OCI-LY1 (cell line): ENCODE measurements at regions not wholly inside any gene's neighbourhood (a gene's known extent, or its start where the extent isn't known, plus 50 kb on each side); places are given as distances from the start of the nearest gene placed in this dataset.

ENCODE experiments used
- H2AFZ ChIP-seq: fragments of 200-600 bp; sonication (generic), shearing (Covaris generic); 2 replicates; pipeline ENCODE4 v1.6.0; 2014; ENCODE audit warnings: antibody characterized with exemption, mild to moderate bottlenecking, low read length
- H3F3A ChIP-seq: fragments of 200-600 bp; sonication (generic), shearing (Covaris generic); 2 replicates; pipeline ENCODE4 v1.6.0; 2014; ENCODE audit warnings: mild to moderate bottlenecking, antibody characterized with exemption, low read length, moderate library complexity; ENCODE audit not compliant: insufficient read depth
- H3K27ac ChIP-seq: fragments of 200-600 bp; sonication (generic); 2 replicates; pipeline ENCODE4 v1.5.1; 2014; ENCODE audit warnings: low read length, mixed run types, mild to moderate bottlenecking, low read depth; ENCODE audit not compliant: poor library complexity, severe bottlenecking
- H3K27me3 ChIP-seq: fragments of 200-600 bp; sonication (generic); 2 replicates; pipeline ENCODE4 v1.6.0; 2014; ENCODE audit warnings: antibody characterized with exemption, mild to moderate bottlenecking, low read length, moderate library complexity; ENCODE audit not compliant: insufficient read depth
- H3K36me3 ChIP-seq: fragments of 200-600 bp; sonication (generic); 2 replicates; pipeline ENCODE4 v1.6.1; 2014; ENCODE audit warnings: mild to moderate bottlenecking, antibody characterized with exemption, low read length, moderate library complexity, mixed read lengths; ENCODE audit not compliant: insufficient read depth
- H3K4me1 ChIP-seq: fragments of 200-600 bp; sonication (generic); 2 replicates; pipeline ENCODE4 v1.5.1; 2014; ENCODE audit warnings: mild to moderate bottlenecking, low read length, moderate library complexity; ENCODE audit not compliant: insufficient read depth, severe bottlenecking
- H3K4me2 ChIP-seq: fragments of 200-600 bp; sonication (generic), shearing (Covaris generic); 2 replicates; pipeline ENCODE4 v1.6.1; 2014; ENCODE audit warnings: low read length
- H3K4me3 ChIP-seq: fragments of 200-600 bp; sonication (generic); 2 replicates; pipeline ENCODE4 v1.5.1; 2014; ENCODE audit warnings: low read length, low read depth, mild to moderate bottlenecking, mixed read lengths; ENCODE audit not compliant: poor library complexity, severe bottlenecking
- H3K79me2 ChIP-seq: fragments of 200-600 bp; shearing (Covaris generic); 2 replicates; pipeline ENCODE4 v1.6.1; 2016; ENCODE audit warnings: mixed run types, low read length, mixed read lengths; ENCODE audit not compliant: insufficient read depth
- H3K9ac ChIP-seq: fragments of 200-600 bp; sonication (generic), shearing (Covaris generic); 2 replicates; pipeline ENCODE4 v1.6.1; 2014; ENCODE audit warnings: mild to moderate bottlenecking, low read length, mixed read lengths
- H3K9me2 ChIP-seq: fragments of 200-600 bp; sonication (generic), shearing (Covaris generic); 2 replicates; pipeline ENCODE4 v1.6.1; 2014; ENCODE audit warnings: low read depth, mild to moderate bottlenecking, low read length, mixed read lengths
- H3K9me3 ChIP-seq: fragments of 200-600 bp; shearing (Covaris generic); 2 replicates; pipeline ENCODE4 v1.6.1; 2014; ENCODE audit warnings: low read length, mixed read lengths
- H4K20me1 ChIP-seq: fragments of 200-600 bp; sonication (generic), shearing (Covaris generic); 2 replicates; pipeline ENCODE4 v1.6.0; 2016; ENCODE audit warnings: mild to moderate bottlenecking, low read length; ENCODE audit not compliant: insufficient read depth
- CTCF ChIP-seq: fragments of 200-600 bp; sonication (generic), shearing (Covaris generic); IDR thresholded peaks from 2 replicates; pipeline ENCODE4 v1.5.1; 2017; ENCODE audit warnings: mild to moderate bottlenecking, antibody characterized with exemption, low read length, moderate library complexity, mixed read lengths
- EZH2 ChIP-seq: fragments of 200-600 bp; sonication (generic), shearing (Covaris generic); IDR thresholded peaks from 2 replicates; pipeline ENCODE4 v1.8.0; 2017; ENCODE audit warnings: borderline replicate concordance, mixed run types, mild to moderate bottlenecking, antibody characterized with exemption, low read length, moderate library complexity, mixed read lengths

- Histone ChIP-seq H3K9me2 (no peaks in the 10 kb centered on the region), H3F3A (no peaks in the 10 kb centered on the region), H3K27me3 (no peaks in the 10 kb centered on the region), H3K27ac (no peak overlapping the region), H3K4me2 (no peak overlapping the region), H3K79me2 (no peaks in the 10 kb centered on the region), H3K4me3 (no peak overlapping the region), H4K20me1 (no peaks in the 10 kb centered on the region), H3K4me1 (no peaks in the 10 kb centered on the region), H3K9ac (no peak overlapping the region), H3K9me3 (no peaks in the 10 kb centered on the region), H3K36me3 (no peaks in the 10 kb centered on the region), H2AFZ (no peak overlapping the region)
- TF ChIP-seq EZH2 (no peak), CTCF (no peak)
Observed at GRCh38 chr11:129286813-129287212, 88.8 kb upstream of the BARX2 start.

DNA sequence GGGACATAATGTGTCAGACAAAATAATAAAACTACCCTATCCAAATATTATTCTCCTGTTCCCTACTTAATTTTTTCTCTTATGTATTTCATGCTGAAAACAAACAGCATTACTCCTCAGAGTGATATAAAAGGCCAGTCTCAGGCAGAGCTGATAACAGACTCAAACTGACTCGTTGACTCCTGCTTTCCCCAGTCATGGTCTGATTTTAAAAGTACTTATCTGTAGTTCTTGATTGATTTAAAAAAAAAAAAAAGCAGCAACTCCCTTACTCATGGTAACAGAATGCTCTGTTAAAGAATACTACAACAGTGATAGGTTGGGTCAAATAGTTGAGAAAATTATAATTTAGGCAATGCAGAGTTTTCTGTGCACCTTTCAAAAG lies 90.3 kb upstream of the BARX2 start:
- H3K36me3 ChIP-seq, result no peaks in the 10 kb centered on the region
- no peak overlapping the region for H2AFZ ChIP-seq
- H3K27me3 ChIP-seq, result peaks cover 2% of the 10 kb centered on the region; the same call in 1 of the 2 replicates
- no peaks in the 10 kb centered on the region for H3K9me3 ChIP-seq
- TF ChIP-seq CTCF (no peak), EZH2 (no peak)
- H3K4me3 ChIP-seq, result no peak overlapping the region
- no peaks in the 10 kb centered on the region for H3F3A ChIP-seq
- no peaks in the 10 kb centered on the region for H3K79me2 ChIP-seq
- no peaks in the 10 kb centered on the region for H4K20me1 ChIP-seq
- H3K4me2 ChIP-seq, result no peak overlapping the region
- H3K27ac ChIP-seq, result no peak overlapping the region
- no peak overlapping the region for H3K9ac ChIP-seq
- no peaks in the 10 kb centered on the region for H3K4me1 ChIP-seq
- H3K9me2 ChIP-seq, result no peaks in the 10 kb centered on the region

DNA sequence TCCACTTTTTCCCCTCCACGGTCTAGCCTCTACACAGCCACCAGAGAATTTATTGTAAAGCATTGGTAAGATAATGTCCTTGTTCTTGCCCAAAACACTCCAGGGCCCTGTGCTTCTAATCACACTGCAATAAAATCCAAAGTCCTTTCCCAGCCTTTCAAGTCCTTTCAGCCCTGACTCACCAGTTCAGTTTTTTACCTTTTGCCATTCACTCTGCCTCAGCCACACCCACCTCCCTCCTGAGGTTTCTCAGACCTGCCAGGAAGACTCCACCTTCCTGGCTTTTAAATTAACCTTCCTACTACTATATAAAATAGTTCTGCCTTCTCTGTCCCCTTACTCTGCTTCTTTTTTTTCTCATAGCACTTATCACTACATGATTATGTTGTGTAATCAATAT lies 91.0 kb upstream of the ARHGAP32 start:
- Histone ChIP-seq H2AFZ (no peak overlapping the region), H3K27ac (no peak overlapping the region), H3K4me2 (no peak overlapping the region), H4K20me1 (no peaks in the 10 kb centered on the region), H3K9ac (no peak overlapping the region), H3F3A (no peaks in the 10 kb centered on the region), H3K9me2 (no peaks in the 10 kb centered on the region), H3K4me3 (no peak overlapping the region), H3K79me2 (no peaks in the 10 kb centered on the region), H3K27me3 (peaks cover 7% of the 10 kb centered on the region; the same call in 1 of the 2 replicates), H3K36me3 (no peaks in the 10 kb centered on the region), H3K9me3 (no peaks in the 10 kb centered on the region), H3K4me1 (no peaks in the 10 kb centered on the region)
- TF ChIP-seq EZH2 (no peak), CTCF (no peak)
